ENCODE measurements at regions not wholly inside any gene's neighbourhood (a gene's known extent, or its start where the extent isn't known, plus 50 kb on each side); places are given as distances from the start of the nearest gene placed in this dataset.

GRCh38 chr2:145985517-145985916 lies 1465.6 kb upstream of the ZEB2 start:
- Histone ChIP-seq H3F3A (ENCODE audit: low read length, unreplicated experiment) (no peaks in the 10 kb centered on the region), H4K20me1 (ENCODE audit: low read length) (no peaks in the 10 kb centered on the region), H3K27ac (ENCODE audit: low read length) (no peak overlapping the region), H3K79me2 (ENCODE audit: low read length) (no peaks in the 10 kb centered on the region), H2AFZ (ENCODE audit: low read length) (no peak overlapping the region), H3K9ac (ENCODE audit: low read length) (no peak overlapping the region), H3K9me2 (replicated peaks; ENCODE audit: low read length) (no peaks in the 10 kb centered on the region), H3K36me3 (ENCODE audit: low read depth, low read length) (no peaks in the 10 kb centered on the region), H3K9me3 (ENCODE audit: low read length) (no peaks in the 10 kb centered on the region), H3K27me3 (ENCODE audit: low read length) (no peaks in the 10 kb centered on the region), H3K4me1 (ENCODE audit: insufficient read depth, low read length) (peaks cover 11% of the 10 kb centered on the region), H3K4me2 (ENCODE audit: low read length) (no peak overlapping the region), H3K4me3 (ENCODE audit: low read length) (no peak overlapping the region)
- DNase-seq = no peak
- TF ChIP-seq EZH2 (IDR thresholded peaks at IDR 0.05; ENCODE audit: low read length, unreplicated experiment) (no peak), EZH2phosphoT487 (IDR thresholded peaks at IDR 0.05; ENCODE audit: borderline replicate concordance, low read length) (no peak), CTCF (conservative IDR thresholded peaks at IDR 0.05; ENCODE audit: low read depth, low read length) (no peak)
- ATAC-seq = no peak
- no TSS peak for BruUV-seq (replicated peaks)
- intact Hi-C loops (cut with micrococcal nuclease) = no loop called here
- ChIA-PET POLR2A (ENCODE audit: unreplicated experiment) (no interaction called here), CTCF (no interaction called here)

- Histone ChIP-seq H3F3A (ENCODE audit: low read length, unreplicated experiment) (no peaks in the 10 kb centered on the region), H3K9me2 (replicated peaks; ENCODE audit: low read length) (no peaks in the 10 kb centered on the region), H3K79me2 (ENCODE audit: low read length) (no peaks in the 10 kb centered on the region), H3K4me1 (ENCODE audit: insufficient read depth, low read length) (peaks cover 11% of the 10 kb centered on the region), H2AFZ (ENCODE audit: low read length) (no peak overlapping the region), H3K9me3 (ENCODE audit: low read length) (no peaks in the 10 kb centered on the region), H3K27ac (ENCODE audit: low read length) (no peak overlapping the region), H3K4me3 (ENCODE audit: low read length) (no peak overlapping the region), H3K27me3 (ENCODE audit: low read length) (no peaks in the 10 kb centered on the region), H3K4me2 (ENCODE audit: low read length) (0 out of 2 replicates have a peak overlapping the region, but pooled peaks have one; percentile 24), H4K20me1 (ENCODE audit: low read length) (no peaks in the 10 kb centered on the region), H3K9ac (ENCODE audit: low read length) (no peak overlapping the region), H3K36me3 (ENCODE audit: low read depth, low read length) (no peaks in the 10 kb centered on the region)
- POLR2A ChIA-PET (ENCODE audit: unreplicated experiment) = no interaction called here
- DNase-seq = peak; percentile 97
- peak; percentile 94 for ATAC-seq
- CTCF ChIA-PET = no interaction called here
- intact Hi-C loops (cut with micrococcal nuclease) = no loop called here
- TF ChIP-seq CTCF (conservative IDR thresholded peaks at IDR 0.05; ENCODE audit: low read depth, low read length) = no peak
- TF ChIP-seq EZH2 (IDR thresholded peaks at IDR 0.05; ENCODE audit: low read length, unreplicated experiment) = no peak
- no peak for TF ChIP-seq EZH2phosphoT487 (IDR thresholded peaks at IDR 0.05; ENCODE audit: borderline replicate concordance, low read length)
- no TSS peak for BruUV-seq (replicated peaks)
These were observed 1464.7 kb upstream of the ZEB2 start for GRCh38 chr2:145984580-145984979.

- CTCF ChIA-PET = no interaction called here
- Histone ChIP-seq H3K9me3 (ENCODE audit: low read length) (no peaks in the 10 kb centered on the region), H3K27ac (ENCODE audit: low read length) (no peak overlapping the region), H2AFZ (ENCODE audit: low read length) (no peak overlapping the region), H3K4me1 (ENCODE audit: insufficient read depth, low read length) (peaks cover 11% of the 10 kb centered on the region), H3K27me3 (ENCODE audit: low read length) (no peaks in the 10 kb centered on the region), H3K4me3 (ENCODE audit: low read length) (no peak overlapping the region), H3K9me2 (replicated peaks; ENCODE audit: low read length) (no peaks in the 10 kb centered on the region), H3K9ac (ENCODE audit: low read length) (no peak overlapping the region), H3F3A (ENCODE audit: low read length, unreplicated experiment) (no peaks in the 10 kb centered on the region), H3K36me3 (ENCODE audit: low read depth, low read length) (no peaks in the 10 kb centered on the region), H3K79me2 (ENCODE audit: low read length) (no peaks in the 10 kb centered on the region), H4K20me1 (ENCODE audit: low read length) (no peaks in the 10 kb centered on the region), H3K4me2 (ENCODE audit: low read length) (no peak overlapping the region)
- POLR2A ChIA-PET (ENCODE audit: unreplicated experiment) = no interaction called here
- no TSS peak for BruUV-seq (replicated peaks)
- TF ChIP-seq EZH2 (IDR thresholded peaks at IDR 0.05; ENCODE audit: low read length, unreplicated experiment) (no peak), CTCF (conservative IDR thresholded peaks at IDR 0.05; ENCODE audit: low read depth, low read length) (no peak), EZH2phosphoT487 (IDR thresholded peaks at IDR 0.05; ENCODE audit: borderline replicate concordance, low read length) (no peak)
- no peak for ATAC-seq
- intact Hi-C loops (cut with micrococcal nuclease) = no loop called here
- no peak for DNase-seq
These were observed 1460.4 kb upstream of the ZEB2 start for GRCh38 chr2:145980318-145980717.

Measured in PC-3 (cell line).